HL-60/S4 treated with retinoic acid at 250 ng/mL for 4 days and 3 days (cell line): ENCODE measurements at regions not wholly inside any gene's neighbourhood (a gene's known extent, or its start where the extent isn't known, plus 50 kb on each side); places are given as distances from the start of the nearest gene placed in this dataset.
"Not testable (repeated sequence)": the region's sequence is repeated elsewhere in the genome, so short reads cannot be mapped to it uniquely, and the experiment has no call there.

Source experiments
- in situ Hi-C: fragments of 300-500 bp; cut with MboI; formaldehyde crosslinking; loops from 2 replicates; pipeline ENCODE4 v1.7.0; 2022; ENCODE audit warnings: low sequenced_read_pairs

DNA sequence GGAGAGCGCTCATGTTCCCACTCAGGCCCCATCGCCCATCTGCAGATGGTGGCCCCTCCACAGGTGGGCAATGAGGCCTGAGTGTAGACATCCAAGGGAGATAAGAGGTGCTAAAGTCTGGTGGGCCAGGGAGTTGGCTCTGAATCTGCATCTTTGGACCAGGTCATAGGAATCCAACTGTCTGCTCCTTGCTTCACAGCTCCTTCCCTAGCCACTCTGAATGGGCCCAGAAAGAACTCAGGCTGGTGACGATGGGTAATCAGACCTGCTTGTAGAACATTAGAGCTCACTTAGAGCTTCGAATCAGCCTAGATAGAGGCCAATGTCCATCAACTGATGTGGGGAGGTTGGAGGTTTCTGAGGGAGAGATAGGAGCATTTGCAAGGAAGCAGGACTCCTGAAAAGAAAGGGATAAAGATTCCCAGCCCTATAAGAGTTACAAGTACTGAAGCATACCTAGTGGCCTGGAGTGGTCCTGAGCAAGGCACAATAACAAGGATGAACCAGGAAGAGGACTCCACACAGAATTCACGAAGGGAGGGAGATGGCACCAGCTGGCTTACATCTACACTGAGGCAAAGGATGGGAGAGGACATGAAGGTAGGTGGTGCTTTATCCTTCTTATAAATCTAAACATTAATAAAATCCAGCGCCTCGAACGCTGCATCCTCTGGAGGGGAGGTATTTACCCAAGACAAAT, 132.8 kb upstream of the ALDH1B1 start:
- in situ Hi-C loops = no loop called here

DNA sequence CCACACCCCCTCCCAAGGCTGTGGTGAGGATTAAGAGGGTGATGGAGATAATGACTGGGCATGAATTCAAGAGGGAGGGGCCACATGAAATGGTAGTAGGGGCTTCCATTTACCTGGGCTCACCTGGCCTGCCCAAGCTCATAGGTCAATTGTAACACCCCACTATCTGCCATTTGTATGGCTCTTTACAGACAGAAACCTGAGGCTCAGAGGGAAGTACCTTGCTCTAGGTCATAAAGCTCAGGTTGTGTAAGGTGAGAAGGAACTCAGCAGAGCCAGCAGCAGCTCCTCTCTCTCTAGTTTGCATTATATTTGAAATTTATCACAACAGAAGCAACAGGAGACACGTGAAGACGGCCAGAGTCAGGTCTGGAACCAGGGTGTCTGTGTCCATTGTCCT, 133.4 kb upstream of the ALDH1B1 start:
- in situ Hi-C loops = no loop called here

DNA sequence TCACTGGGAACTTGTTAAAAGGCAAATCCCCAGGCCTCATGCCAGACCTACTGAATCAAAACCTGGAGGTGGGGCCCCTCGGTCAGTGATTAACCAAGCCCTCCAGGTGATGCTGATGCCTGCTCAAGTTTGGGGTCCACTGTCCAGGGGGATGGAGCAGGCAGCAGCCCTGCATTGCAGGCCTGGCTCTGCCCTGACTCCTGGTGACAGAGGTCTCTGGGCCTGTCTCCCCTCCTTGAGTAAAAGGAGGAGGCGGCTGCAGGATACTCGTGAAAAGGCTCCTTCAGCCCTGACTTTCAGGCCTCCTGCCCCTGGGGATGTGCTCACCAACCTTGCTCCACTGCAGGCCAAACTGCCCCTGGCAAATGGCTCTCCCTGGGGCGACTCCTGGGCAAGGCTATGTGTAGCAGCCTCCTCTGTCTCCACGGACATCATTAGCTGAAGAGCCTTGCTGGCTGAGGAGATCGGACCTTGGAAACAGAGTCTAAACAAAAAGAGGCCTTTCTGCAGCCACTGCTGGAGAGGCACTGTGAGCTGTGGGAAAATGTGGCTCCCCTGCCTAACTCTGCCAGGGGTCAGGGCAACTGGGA, 134.8 kb upstream of the ALDH1B1 start:
- in situ Hi-C loops = no loop called here

DNA sequence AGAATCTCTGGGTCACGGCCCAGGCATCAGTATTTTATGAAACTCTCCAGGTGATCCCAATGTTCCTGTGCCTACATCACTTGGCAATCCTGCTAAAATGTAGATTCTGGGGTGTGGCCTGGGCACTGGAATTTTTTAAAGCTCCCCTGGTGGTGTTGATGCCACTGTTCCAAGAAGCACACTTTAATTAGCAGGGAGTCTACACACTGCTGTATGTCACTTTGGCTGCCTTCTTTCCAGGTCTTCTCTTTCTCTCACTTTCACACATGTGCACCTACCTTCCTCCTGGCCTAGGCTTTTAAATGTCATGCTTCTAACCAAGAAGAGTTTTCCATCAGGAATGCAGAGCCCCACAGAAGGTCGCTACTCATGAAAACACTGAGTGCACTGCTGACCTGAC, 136.0 kb upstream of the ALDH1B1 start:
- in situ Hi-C loops = no loop called here

DNA sequence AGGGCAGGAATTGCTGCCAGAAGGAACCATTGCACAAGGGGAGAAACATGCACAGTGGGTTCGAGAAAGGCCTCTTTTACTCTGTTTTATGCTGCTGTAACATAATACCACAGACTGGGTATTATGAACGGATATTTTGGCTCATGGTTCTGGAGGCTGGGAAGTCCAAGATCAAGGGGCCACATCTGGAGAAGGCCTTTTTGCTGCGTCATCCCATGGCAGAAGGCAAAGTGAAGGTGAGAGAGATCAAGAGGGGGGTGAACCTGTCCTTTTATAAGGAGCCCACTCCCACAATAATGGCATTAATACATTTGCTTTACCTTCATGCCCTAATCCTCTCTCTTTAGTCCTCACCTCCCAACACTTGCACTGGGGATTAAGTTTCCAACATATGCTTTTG, 136.9 kb upstream of the ALDH1B1 start:
- in situ Hi-C loops = no loop called here

DNA sequence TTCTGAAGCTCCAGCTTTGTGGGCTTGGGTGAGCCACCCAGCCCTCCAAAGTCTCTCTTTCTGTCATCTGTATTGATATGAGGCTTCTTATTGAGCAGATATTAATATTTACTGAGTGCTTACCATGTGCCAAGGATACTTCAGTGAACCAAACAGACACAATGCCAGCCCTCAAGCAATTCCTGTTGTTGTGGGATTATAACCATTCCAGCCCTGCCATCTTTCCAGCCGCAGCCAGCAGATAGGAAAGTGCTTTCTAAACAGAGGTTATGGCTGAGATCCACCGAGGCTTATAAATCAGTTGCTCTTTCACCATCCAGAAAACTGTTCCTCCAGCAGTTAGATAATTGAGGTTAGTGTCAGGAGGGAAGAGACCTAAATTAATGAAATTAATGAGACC, 137.7 kb upstream of the ALDH1B1 start:
- in situ Hi-C loops = no loop called here

DNA sequence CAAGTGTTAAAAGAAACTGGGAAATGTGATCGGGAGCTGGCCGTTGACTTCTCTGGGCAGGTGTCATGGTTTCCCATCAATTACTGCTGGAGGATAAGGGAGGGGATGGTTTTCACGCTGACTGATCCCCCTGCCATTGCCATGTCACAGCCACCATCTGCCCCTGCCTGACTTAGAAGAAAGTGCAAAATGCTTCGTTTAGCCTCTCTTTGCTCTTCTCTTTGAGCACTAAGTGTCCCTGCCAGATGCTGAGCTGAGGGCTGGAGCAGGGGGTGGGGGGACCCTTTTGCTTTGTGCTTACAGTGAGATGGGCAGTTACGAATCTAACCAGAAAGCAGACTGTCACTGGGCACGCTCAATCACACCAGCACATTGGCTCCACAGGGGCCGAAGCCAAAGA, 138.4 kb upstream of the ALDH1B1 start:
- in situ Hi-C loops = no loop called here

DNA sequence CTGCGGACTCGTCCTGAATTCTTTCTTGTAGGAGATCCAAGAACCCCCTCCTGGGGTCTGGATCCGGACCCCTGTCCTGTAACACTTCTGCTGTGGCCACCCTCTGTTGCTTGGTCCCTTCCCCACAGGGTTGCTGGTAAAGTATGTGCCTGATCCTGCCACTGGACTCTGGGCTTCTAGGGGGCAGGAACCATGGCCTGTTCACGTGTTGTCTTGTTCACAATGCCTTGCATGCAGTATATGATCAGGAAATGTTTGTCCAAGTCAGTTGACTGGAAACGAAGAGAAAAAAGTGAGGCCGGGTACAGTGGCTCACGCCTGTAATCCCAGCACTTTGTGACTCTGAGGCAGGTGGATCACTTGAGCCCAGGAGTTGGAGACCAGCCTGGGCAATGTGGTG, 139.3 kb upstream of the ALDH1B1 start:
- in situ Hi-C loops = no loop called here

DNA sequence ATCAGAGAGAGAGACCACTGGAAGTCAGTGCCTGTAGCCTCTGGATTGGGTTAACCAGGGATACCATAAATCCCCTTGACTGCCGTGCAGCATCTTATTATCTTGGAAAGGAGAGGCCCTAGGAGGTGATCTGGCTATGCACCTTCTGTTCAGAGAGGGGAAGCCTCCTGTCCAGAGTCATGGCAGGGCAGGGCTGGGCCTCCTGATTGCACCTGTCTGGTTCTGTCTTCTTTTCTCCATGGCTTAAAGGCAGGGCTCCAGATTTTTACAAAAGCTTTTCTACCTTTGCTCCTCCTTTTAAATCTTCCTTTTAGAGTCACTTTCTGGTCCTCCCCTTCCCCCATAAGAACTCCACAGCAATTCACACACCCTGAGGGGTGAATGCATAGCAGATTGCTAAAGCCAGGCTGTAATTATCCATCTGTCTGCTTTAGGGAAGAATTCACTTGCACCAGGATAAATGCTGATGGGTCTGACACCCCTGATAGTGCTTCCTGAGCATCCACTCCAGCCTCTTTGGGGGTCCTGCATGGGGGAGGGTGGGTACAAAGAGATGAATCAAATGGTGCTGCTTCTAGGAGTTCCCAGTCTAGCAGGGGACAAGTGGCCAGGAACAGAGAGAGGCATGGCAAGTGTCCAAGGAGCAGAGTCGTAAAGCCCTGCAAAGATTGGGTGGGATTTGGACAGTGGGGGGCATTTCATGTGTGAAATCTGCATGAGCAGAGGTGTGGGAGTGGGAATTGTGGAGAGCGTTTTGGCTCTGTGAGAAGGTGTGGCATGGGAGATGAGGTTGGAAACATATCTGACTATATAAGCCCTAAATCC, 141.3 kb upstream of the ALDH1B1 start:
- in situ Hi-C loops = no loop called here

DNA sequence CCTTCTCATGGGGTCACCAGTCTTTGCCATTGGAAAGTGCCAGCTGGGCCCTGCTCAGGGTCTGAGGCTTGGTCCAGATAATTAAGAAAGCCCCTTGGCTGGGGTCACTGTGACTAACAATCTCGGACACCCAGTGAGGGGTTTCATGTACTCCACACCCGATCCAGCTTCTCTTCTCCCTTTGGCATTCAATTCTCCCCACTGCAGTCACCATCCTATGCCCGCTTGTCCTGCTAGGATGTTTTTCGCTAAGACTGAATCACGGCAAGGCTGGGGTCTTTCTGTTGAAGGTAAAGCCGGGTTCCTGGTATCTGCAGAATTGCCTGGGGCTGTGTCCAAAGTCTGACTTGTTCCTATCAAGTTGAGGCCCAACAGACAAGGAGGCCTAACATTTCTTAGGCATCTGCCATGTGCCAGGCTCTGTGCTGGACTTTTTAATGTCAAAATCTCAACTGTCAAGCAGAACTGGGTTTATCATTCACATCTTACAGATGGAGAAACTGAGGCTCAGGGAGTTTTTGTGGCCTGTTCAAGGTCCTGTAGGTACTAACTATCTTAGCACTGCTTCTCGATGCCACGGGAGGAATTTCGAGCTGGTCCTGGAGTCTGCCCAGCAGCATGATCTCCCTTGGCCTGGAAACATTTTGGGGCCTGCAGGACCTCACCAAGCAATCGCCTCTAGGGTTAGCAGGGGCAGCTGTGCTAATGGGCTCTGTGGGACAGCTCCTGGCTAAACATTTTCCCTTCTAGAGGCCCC, 142.0 kb upstream of the ALDH1B1 start:
- in situ Hi-C loops = no loop called here

DNA sequence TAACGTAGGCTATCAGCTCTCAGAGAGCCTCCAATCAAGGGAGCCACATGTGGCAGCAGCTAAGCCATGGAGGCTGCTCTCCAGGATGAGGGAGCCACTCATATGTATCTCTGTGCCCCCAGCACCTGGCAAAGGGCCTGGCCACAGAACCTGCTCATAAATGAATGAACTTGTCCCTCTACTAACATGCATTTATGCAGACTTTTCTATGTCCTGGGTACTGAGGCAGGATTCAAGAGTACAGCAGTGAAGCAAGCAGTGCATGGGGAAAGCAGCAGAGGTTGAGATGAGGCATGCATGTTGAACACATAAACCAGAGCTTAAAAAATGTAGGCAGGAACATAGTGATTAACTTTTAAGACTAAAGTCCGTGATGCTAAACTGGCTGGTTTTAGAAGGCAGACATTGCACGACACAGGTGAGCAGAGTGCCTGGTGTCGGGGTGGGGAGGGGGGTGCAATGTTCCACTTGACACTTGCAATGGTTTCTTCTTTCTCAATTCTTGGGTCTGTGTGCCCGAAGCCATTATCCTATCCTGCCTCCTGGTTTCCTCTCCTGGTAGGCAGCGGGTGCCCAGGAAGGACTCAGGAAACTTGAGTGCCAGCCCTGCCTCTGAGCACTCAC, 142.8 kb upstream of the ALDH1B1 start:
- in situ Hi-C loops = no loop called here

DNA sequence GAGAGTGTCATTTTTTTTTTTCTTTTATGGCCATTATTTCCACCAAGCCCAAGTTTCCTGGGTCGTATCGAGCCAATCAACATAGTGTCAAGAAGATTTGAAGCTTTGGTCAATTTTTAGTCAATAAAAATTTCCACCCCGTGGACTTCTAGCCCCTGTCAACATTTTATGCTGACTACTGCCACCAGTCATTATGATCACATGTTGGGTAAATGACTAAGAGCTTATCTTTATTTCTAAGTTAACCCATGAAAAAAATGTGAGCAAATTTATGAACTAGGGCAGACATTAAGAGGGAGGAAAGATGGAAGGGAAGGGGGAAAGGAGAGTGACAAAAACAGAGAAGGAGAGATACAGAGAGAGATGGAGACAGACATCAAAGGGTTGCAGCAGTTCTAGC, 143.5 kb upstream of the ALDH1B1 start:
- in situ Hi-C loops = no loop called here

DNA sequence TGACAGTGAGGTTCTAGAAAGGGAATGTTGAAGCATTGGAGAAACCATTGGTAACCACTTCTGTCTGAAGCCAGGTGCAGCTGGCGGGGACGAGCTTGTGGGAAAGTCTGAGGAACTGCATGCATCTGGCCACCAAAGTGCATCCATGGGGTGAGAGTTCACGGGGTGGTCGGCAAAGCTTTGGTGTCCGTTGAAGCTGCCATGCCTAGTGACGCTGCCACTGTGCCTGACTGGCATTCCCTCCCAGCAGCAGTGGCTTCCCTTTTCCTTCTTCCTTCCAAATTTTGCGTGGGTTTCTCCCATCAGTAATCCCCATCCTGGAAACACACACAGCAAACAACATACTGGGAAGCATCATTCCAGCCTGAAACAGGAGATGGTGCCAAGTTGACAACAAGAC, 145.7 kb upstream of the ALDH1B1 start:
- in situ Hi-C loops = no loop called here

DNA sequence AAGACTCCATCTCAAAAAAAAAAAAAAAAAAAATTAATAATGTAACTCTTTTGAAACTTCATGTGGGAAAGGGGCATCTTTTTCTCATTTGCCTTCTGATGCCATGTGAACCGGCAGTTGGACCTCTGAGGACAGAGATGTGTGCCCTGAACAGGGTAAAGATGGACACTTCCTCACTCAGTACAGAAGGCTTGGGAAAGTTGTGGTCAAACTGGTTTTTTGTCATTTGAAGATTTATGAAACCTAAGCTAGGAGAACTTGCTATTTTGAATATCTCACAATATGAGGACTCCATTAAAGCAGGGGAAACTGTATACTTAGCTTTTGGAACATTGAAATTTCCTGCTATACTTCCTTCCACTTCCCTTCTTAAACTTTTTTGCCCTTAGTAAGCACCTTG, 147.5 kb upstream of the ALDH1B1 start:
- in situ Hi-C loops = no loop called here

DNA sequence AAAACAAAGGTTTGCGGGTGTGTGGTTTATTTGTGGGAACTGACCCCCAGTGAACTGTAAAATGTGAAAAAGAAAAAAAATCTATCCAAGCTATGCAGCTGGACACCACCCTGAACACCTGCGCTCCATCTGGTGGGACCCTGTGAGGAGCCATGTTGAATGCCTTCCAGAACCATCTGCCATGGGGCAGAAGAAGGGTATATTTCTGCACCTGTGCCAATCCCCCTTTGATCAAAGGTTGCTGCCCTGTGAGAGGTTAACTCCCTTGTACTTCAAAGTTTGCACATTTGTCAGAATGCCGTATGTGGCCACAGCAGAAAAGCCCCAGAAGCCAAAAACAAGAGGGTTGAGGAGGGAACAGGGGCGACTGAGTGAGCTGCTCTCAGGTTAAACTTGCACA, 148.5 kb upstream of the ALDH1B1 start:
- in situ Hi-C loops = no loop called here

DNA sequence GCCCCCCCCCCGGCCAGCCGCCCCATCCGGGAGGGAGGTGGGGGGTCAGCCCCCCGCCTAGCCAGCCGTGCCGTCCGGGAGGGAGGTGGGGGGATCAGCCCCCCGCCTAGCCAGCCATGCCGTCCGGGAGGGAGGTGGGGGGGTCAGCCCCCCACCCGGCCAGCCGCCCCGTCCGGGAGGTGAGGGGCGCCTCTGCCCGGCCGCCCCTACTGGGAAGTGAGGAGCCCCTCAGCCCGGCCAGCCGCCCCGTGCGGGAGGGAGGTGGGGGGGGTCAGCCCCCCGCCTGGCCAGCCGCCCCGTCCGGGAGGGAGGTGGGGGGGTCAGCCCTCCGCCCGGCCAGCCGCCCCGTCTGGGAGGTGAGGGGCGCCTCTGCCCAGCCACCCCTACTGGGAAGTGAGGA, 150.4 kb upstream of the ALDH1B1 start:
- in situ Hi-C loops = not testable (repeated sequence)

DNA sequence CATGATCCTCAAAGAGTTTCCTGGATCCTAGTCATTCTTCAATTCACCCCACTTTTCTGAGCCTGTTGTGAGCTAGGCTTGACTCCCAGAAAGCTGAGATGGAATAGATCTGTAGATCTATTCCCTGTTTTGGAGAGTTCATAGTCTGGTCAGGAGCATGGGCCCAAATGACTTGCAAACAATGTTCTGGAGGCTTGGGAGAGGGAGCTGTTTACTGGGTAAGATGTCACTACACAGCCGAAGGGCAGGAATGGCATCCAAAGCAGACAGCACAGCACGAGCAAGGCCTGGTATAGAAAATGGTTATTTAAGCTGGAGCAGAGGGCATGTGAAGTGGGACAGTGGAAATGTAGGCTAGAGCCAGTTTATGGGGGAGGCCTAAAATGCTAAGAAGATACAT, 152.5 kb upstream of the ALDH1B1 start:
- in situ Hi-C loops = no loop called here

DNA sequence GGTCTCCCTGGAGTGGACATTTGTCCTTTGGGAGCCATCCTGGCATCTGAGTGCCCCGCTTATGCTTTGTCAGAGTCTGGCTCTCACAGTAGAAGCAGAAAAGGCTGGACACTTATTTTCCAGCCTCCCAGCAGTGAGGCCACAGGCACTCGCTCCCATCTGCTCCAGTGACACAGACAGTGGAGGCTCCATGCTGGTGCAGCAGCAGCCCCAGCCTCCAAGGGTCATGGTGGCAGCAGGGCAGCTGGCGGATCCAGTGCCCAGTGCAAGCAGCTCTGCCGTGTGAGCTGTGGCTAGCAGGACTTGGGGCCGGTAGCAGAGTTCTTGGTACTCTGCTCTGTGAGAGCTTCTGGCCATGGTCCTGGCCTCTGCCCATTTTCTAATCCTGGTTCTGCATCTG, 157.3 kb upstream of the ALDH1B1 start:
- in situ Hi-C loops = no loop called here

DNA sequence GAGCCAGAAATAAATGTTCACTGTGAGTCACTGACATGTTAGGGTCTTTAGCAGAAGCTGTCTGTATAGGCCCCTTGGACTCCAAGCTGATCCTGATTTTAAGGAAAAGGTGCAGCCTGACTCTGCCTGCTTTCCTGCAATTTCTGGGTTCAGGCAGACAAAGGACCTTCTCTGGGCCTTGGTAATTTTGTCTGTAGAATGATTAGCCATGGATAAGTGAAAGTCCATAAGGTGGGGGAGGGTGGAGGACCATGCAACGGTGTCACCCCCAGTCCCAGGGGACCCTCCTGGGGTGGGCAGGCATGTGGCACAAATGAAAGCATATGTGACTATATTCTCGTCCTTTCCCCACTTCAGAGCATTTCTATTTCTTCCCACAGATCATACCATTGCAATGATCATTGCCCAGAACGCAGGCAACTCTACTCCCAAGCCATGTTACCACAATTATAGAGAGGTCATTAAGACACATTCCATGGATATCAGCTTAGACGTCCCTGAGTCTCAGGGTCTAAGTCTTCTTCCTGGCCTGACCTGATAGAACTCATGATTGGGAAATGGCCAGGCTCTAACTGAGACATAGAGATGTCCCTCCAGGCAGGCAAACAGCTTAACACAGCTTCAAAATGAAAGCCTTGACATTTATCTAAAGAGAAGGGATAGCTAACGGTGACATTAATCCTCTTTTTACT, 157.9 kb upstream of the ALDH1B1 start:
- in situ Hi-C loops = no loop called here

DNA sequence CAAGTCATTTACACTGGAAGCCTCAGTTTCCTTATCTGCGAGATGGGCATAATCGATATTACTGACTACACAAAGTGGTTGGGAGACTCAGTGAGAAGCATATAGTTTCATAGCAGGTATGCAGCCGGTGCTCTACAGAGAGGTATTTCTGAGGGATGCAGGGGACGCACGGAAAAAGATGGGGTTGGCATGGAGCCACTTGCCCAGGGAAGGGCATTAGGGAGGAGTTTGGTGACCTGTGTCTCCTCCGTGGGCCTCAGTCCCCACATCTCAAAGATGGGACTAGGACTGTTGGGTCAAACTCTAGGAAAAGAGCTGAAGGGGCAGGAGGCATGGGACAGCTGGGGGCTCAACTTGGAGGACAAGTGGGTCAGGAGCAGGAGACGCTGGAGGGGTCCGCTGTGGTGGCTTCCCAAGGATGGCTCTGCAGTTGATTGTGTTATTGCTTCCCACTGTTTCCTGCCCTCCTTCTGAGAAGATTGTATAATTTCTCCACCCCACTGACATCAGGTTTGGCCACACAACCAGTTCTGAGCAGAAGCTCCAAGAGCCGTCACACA, 158.6 kb upstream of the ALDH1B1 start:
- in situ Hi-C loops = no loop called here
